ENCODE measurements at regions not wholly inside any gene's neighbourhood (a gene's known extent, or its start where the extent isn't known, plus 50 kb on each side); places are given as distances from the start of the nearest gene placed in this dataset.

- TF ChIP-seq EZH2 (IDR thresholded peaks at IDR 0.05; ENCODE audit: low read length, missing control alignments) (no peak), CTCF (conservative IDR thresholded peaks at IDR 0.05 in 1 of 2, IDR thresholded peaks at IDR 0.05 in 1 of 2; ENCODE audit: low read depth in 1 of 2, low read length in 2 of 2) (no peak)
These were observed 337.1 kb upstream of the IRAK1BP1 start for GRCh38 chr6:78530208-78530607.

All from fibroblast of lung (primary cell).